ENCODE measurements at regions not wholly inside any gene's neighbourhood (a gene's known extent, or its start where the extent isn't known, plus 50 kb on each side); places are given as distances from the start of the nearest gene placed in this dataset.
A peak's percentile ranks its signal among the peaks of the same experiment; 100 is the strongest.
"Not testable (repeated sequence)": the region's sequence is repeated elsewhere in the genome, so short reads cannot be mapped to it uniquely, and the experiment has no call there.

DNA sequence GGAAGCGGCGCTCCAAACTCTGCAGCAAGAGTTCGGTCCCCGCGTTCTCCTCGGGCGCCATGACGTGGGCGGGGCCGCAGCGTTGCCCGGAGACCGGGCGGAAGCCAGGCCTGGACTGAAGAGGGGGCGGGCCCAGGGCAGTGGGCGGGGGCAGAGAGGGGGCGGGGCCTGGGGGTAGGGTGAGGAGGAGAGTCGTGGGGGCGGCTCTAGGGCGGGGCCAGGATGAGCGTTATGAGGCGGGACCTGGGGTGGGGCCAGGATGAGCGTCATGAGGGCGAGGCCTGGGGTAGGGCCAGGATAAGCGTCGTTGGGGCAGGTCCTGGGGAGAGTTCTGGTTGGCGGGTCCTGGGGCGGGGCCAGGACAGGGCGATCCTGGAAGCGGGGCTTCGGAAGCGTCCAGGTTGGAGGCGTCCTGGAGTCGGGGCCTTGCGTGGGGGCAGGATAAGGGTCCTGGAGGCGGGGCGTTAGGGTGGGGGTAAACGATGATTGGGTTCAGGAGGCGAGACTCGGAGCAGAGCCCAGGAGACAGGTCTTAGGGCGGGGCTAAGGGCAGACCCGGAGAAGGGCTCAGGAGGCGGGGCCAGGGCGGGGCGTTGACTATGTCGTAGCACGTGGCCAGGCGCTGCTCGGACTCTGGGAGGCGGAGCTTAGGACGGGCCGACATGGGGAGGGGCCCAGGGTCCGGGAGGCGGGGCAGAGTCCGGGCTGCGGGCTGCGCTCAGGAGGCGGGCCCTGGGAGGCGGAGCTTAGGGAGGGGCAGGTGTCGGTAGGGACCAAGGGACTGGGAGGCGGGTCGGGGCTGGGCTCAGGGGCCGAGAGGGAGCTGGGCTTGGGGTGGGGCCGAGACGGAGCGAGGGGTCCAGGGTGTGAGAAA lies 131.1 kb upstream of the ALDH3B2 start:
- TF ChIP-seq, protein P1, sequence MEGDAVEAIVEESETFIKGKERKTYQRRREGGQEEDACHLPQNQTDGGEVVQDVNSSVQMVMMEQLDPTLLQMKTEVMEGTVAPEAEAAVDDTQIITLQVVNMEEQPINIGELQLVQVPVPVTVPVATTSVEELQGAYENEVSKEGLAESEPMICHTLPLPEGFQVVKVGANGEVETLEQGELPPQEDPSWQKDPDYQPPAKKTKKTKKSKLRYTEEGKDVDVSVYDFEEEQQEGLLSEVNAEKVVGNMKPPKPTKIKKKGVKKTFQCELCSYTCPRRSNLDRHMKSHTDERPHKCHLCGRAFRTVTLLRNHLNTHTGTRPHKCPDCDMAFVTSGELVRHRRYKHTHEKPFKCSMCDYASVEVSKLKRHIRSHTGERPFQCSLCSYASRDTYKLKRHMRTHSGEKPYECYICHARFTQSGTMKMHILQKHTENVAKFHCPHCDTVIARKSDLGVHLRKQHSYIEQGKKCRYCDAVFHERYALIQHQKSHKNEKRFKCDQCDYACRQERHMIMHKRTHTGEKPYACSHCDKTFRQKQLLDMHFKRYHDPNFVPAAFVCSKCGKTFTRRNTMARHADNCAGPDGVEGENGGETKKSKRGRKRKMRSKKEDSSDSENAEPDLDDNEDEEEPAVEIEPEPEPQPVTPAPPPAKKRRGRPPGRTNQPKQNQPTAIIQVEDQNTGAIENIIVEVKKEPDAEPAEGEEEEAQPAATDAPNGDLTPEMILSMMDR (IDR thresholded peaks at IDR 0.05): not testable (repeated sequence)
- TF ChIP-seq POLR2A (IDR thresholded peaks at IDR 0.05): peak in 1 of 2 donors; percentile 47
